OCI-LY1 (cell line): ENCODE measurements at regions not wholly inside any gene's neighbourhood (a gene's known extent, or its start where the extent isn't known, plus 50 kb on each side); places are given as distances from the start of the nearest gene placed in this dataset.

ENCODE experiments used
- EZH2 ChIP-seq: fragments of 200-600 bp; sonication (generic), shearing (Covaris generic); IDR thresholded peaks from 2 replicates; pipeline ENCODE4 v1.8.0; 2017; ENCODE audit warnings: borderline replicate concordance, mixed run types, mild to moderate bottlenecking, antibody characterized with exemption, low read length, moderate library complexity, mixed read lengths
- TF ChIP-seq, protein P1 (sequence below): fragments of 200-600 bp; sonication (generic), shearing (Covaris generic); IDR thresholded peaks from 2 replicates; pipeline ENCODE4 v1.5.1; 2017; ENCODE audit warnings: mild to moderate bottlenecking, antibody characterized with exemption, low read length, moderate library complexity, mixed read lengths

DNA sequence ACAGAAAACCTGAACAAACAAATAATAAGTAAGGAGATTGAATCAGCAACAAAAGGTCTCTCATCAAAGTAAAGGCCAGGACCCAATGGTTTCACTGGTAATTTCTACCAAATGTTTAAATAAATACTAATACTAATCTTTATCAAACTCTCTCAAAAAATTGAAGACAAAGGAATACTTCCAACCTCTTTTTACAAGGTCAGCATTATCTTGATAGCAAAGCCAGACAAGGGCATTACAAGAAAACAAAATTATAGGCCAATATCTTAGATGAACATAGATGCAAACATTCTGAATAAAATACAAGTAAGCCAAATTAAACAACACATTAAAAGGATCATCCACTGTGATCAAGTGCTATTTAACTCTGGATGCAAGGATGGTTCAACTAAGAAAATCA, 239.8 kb upstream of the TMEM72 start:
- TF ChIP-seq, protein P1, sequence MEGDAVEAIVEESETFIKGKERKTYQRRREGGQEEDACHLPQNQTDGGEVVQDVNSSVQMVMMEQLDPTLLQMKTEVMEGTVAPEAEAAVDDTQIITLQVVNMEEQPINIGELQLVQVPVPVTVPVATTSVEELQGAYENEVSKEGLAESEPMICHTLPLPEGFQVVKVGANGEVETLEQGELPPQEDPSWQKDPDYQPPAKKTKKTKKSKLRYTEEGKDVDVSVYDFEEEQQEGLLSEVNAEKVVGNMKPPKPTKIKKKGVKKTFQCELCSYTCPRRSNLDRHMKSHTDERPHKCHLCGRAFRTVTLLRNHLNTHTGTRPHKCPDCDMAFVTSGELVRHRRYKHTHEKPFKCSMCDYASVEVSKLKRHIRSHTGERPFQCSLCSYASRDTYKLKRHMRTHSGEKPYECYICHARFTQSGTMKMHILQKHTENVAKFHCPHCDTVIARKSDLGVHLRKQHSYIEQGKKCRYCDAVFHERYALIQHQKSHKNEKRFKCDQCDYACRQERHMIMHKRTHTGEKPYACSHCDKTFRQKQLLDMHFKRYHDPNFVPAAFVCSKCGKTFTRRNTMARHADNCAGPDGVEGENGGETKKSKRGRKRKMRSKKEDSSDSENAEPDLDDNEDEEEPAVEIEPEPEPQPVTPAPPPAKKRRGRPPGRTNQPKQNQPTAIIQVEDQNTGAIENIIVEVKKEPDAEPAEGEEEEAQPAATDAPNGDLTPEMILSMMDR: no peak
- TF ChIP-seq EZH2: no peak
